ENCODE measurements at regions not wholly inside any gene's neighbourhood (a gene's known extent, or its start where the extent isn't known, plus 50 kb on each side); places are given as distances from the start of the nearest gene placed in this dataset.

GRCh38 chr2:146287281-146287680 is 1557.5 kb upstream of the ACVR2A start:
- DNase-seq (no peak), ATAC-seq (ENCODE audit: poor library complexity) (no peak)
- Histone ChIP-seq H3K27me3 (ENCODE audit: control insufficient read depth in 1 of 2, insufficient read depth in 2 of 2, low read length in 2 of 2) (no peaks in the 10 kb centered on the region), H3K4me1 (ENCODE audit: insufficient read depth, low read length) (no peaks in the 10 kb centered on the region), H3K4me3 (ENCODE audit: low read length) (no peak overlapping the region), H3K27ac (ENCODE audit: low read depth in 1 of 2, low read length in 2 of 2) (no peak overlapping the region), H3K9me3 (ENCODE audit: control insufficient read depth in 1 of 2, insufficient read depth in 1 of 2, low read length in 2 of 2) (no peaks in the 10 kb centered on the region), H3K36me3 (ENCODE audit: insufficient read depth, low read length) (no peaks in the 10 kb centered on the region)
- intact Hi-C loops (cut with DNase I, micrococcal nuclease): no loop called here
- H3K36me3 Mint-ChIP-seq (ENCODE audit: low read depth): no peaks in the 10 kb centered on the region
- POLR2A ChIA-PET: no interaction called here
- no peaks in the 10 kb centered on the region for H3K27me3 Mint-ChIP-seq
- no peaks in the 10 kb centered on the region for H3K4me1 Mint-ChIP-seq (ENCODE audit: low read depth)
- CTCF ChIA-PET: no interaction called here
- TF ChIP-seq, protein P1, sequence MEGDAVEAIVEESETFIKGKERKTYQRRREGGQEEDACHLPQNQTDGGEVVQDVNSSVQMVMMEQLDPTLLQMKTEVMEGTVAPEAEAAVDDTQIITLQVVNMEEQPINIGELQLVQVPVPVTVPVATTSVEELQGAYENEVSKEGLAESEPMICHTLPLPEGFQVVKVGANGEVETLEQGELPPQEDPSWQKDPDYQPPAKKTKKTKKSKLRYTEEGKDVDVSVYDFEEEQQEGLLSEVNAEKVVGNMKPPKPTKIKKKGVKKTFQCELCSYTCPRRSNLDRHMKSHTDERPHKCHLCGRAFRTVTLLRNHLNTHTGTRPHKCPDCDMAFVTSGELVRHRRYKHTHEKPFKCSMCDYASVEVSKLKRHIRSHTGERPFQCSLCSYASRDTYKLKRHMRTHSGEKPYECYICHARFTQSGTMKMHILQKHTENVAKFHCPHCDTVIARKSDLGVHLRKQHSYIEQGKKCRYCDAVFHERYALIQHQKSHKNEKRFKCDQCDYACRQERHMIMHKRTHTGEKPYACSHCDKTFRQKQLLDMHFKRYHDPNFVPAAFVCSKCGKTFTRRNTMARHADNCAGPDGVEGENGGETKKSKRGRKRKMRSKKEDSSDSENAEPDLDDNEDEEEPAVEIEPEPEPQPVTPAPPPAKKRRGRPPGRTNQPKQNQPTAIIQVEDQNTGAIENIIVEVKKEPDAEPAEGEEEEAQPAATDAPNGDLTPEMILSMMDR (IDR thresholded peaks at IDR 0.05): no peak
- H3K9me3 Mint-ChIP-seq: peaks cover 3% of the 10 kb centered on the region
- H3K4me3 Mint-ChIP-seq: no peak overlapping the region
- H3K27ac Mint-ChIP-seq: no peak overlapping the region

DNA sequence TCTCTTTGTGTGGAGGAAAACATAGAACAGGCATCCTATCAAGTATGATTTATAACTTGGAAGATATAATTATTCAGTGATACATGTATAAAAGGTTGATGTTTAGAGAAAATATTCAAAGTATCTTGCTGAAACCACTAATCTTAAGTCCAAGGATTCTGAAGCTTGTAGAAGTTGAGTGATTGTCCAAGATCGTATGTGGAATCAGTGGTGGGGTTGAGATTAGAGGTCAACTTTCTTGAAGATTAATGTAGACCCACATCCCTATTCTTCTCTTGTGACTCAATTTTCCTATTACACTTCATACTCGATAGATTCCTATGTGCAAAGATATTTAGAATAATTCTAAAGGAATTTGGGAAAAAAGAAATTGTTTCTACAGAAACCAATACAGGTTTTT is 1565.9 kb upstream of the ACVR2A start:
- H3K27me3 ChIP-seq (ENCODE audit: control insufficient read depth in 1 of 2, insufficient read depth in 2 of 2, low read length in 2 of 2): no peaks in the 10 kb centered on the region
- TF ChIP-seq, protein P1 (IDR thresholded peaks at IDR 0.05): no peak
- H3K9me3 ChIP-seq (ENCODE audit: control insufficient read depth in 1 of 2, insufficient read depth in 1 of 2, low read length in 2 of 2): peaks cover 0 to 4% of the 10 kb centered on the region in 2 experiments
- H3K4me1 Mint-ChIP-seq (ENCODE audit: low read depth): no peaks in the 10 kb centered on the region
- no peak overlapping the region for H3K27ac Mint-ChIP-seq
- intact Hi-C loops (cut with DNase I, micrococcal nuclease): no loop called here
- no peaks in the 10 kb centered on the region for H3K36me3 Mint-ChIP-seq (ENCODE audit: low read depth)
- H3K27ac ChIP-seq (ENCODE audit: low read depth in 1 of 2, low read length in 2 of 2): no peak overlapping the region
- POLR2A ChIA-PET: no interaction called here
- ATAC-seq (ENCODE audit: poor library complexity) (no peak), DNase-seq (no peak)
- H3K4me3 Mint-ChIP-seq: no peak overlapping the region
- no peaks in the 10 kb centered on the region for H3K36me3 ChIP-seq (ENCODE audit: insufficient read depth, low read length)
- H3K9me3 Mint-ChIP-seq: no peaks in the 10 kb centered on the region
- no peak overlapping the region for H3K4me3 ChIP-seq (ENCODE audit: low read length)
- no peaks in the 10 kb centered on the region for H3K4me1 ChIP-seq (ENCODE audit: insufficient read depth, low read length)
- CTCF ChIA-PET: no interaction called here
- no peaks in the 10 kb centered on the region for H3K27me3 Mint-ChIP-seq

DNA sequence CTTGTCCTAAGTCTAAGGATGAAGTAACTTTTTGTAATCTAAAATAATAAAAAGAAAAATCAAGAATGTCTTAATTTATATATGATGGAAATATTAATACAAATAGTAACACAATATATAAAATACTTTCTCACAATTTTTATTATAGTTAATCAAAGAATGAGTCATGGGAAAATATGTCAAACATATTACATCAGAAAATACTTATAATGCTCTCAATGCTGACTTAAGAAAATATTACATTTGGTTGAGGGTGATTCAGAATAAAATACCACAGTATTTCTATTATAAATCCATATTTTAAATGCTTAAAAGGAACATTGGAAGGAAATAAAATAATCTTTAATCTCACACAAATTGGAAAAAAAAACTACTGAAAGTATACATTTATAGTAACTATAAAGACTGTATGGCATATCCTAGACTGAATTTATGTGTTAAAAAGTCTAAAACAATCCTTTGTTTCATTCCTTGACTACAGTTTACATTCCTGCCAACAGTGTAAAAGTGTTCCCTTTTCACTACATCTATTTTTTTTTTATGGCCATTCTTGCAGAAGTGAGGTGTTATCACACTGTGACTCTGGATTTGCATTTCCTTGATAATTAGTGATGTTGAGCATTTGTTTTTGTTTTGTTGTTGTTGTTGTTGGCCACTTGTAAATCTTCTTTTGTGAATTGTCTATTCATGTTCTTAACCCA is 1573.5 kb upstream of the ACVR2A start:
- CTCF ChIA-PET: no interaction called here

More for the DNA sequence above, 1573.5 kb upstream of the ACVR2A start:
- no peaks in the 10 kb centered on the region for H3K27me3 ChIP-seq (ENCODE audit: control insufficient read depth in 1 of 2, insufficient read depth in 2 of 2, low read length in 2 of 2)
- H3K4me3 Mint-ChIP-seq: no peak overlapping the region
- H3K4me3 ChIP-seq (ENCODE audit: low read length): no peak overlapping the region
- ATAC-seq (ENCODE audit: poor library complexity): no peak
- intact Hi-C loops (cut with DNase I, micrococcal nuclease): no loop called here
- no peaks in the 10 kb centered on the region for H3K4me1 Mint-ChIP-seq (ENCODE audit: low read depth)
- peaks cover 6% of the 10 kb centered on the region for H3K9me3 Mint-ChIP-seq
- no peaks in the 10 kb centered on the region for H3K27me3 Mint-ChIP-seq
- no peak overlapping the region for H3K27ac Mint-ChIP-seq
- POLR2A ChIA-PET: no interaction called here
- no peaks in the 10 kb centered on the region for H3K9me3 ChIP-seq (ENCODE audit: control insufficient read depth in 1 of 2, insufficient read depth in 1 of 2, low read length in 2 of 2)
- no peak for DNase-seq
- H3K4me1 ChIP-seq (ENCODE audit: insufficient read depth, low read length): no peaks in the 10 kb centered on the region
- no peak overlapping the region for H3K27ac ChIP-seq (ENCODE audit: low read depth in 1 of 2, low read length in 2 of 2)
- no peaks in the 10 kb centered on the region for H3K36me3 Mint-ChIP-seq (ENCODE audit: low read depth)
- no peaks in the 10 kb centered on the region for H3K36me3 ChIP-seq (ENCODE audit: insufficient read depth, low read length)
- TF ChIP-seq, protein P1 (IDR thresholded peaks at IDR 0.05): no peak
